Stimulated activated naive CD8-positive, alpha-beta T cell treated with anti-CD3 and anti-CD28 coated beads, Interleukin-15, Interleukin-2, amounts not matched to agents 100 U/mL and 50 U/mL, for 24 hours (primary cell): ENCODE measurements at regions not wholly inside any gene's neighbourhood (a gene's known extent, or its start where the extent isn't known, plus 50 kb on each side); places are given as distances from the start of the nearest gene placed in this dataset.
A peak's percentile ranks its signal among the peaks of the same experiment; 100 is the strongest.
"Not testable (repeated sequence)": the region's sequence is repeated elsewhere in the genome, so short reads cannot be mapped to it uniquely, and the experiment has no call there.

Source experiments
- ATAC-seq: fragments of 150-1000 bp; cut with Tn5 transposase; one replicate; pipeline ENCODE4 v1.10.0; 2021
- DNase-seq: peaks from one replicate; pipeline ENCODE4 v3.0.0; 2021

DNA sequence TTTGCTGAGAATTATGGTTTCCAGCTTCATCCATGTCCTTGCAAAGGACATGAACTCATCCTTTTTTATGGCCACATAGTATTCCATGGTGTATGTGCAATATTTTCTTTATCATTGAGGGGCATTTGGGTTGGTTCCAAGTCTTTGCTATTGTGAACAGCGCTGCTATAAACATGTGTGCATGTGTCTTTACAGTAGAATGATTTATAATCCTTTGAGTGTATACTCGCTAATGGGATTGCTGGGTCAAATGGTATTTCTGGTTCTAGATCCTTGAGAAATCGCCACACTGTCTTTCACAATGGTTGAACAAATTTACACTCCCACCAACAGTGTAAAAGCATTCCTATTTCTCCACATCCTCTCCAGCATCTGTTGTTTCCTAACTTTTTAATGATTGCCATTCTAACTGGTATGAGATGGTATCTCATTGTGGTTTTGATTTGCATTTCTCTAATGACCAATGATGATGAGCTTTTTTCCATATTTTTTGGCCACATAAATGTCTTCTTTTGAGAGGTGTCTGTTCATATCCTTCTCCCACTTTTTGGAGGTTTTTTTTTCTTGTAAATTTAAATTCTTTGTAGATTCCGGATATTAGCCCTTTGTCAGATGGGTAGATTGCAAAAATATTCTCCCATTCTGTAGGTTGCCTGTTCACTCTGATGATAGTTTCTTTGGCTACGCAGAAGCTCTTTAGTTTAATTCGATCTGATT is 180.1 kb downstream of the PLPPR4 start:
- ATAC-seq, DNase-seq: not testable (repeated sequence)

DNA sequence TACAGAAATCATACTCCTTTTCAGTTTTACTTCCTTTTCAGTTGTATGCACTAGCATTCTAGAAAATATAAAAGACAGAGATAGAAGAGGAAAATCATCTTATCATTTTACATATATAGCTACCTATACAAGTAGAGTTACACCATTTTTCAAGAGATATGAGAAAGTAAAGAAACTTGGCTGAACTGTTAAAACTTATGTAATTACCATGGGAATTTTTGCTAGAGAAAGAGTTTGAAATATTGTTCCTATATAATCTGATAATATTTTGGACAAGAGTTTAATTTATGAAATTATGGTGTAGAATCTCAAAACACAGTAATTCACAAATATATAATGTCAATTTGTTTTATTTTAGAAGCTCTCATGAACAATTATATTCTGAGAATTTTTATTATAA is 180.8 kb downstream of the PLPPR4 start:
- no peak for ATAC-seq
- DNase-seq: no peak

DNA sequence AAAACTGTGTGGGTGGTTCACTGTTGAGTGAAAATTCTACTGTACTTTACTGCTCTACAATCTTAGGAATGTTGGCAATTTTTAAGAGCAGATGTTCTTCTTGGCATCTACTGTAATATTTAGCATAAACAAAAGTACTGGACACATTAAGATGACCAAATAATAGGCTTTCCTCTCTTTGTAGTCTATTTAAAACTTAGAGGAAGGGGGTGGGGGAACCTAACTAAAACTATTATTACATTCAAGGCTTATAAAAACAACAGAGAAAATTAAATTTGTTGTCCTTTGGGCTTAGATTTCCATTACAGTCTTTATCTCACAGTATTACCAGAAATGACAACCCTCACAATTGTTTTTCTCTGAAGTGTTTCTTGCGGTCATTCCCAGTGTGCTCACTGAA is 181.2 kb downstream of the PLPPR4 start:
- ATAC-seq (no peak), DNase-seq (no peak)

DNA sequence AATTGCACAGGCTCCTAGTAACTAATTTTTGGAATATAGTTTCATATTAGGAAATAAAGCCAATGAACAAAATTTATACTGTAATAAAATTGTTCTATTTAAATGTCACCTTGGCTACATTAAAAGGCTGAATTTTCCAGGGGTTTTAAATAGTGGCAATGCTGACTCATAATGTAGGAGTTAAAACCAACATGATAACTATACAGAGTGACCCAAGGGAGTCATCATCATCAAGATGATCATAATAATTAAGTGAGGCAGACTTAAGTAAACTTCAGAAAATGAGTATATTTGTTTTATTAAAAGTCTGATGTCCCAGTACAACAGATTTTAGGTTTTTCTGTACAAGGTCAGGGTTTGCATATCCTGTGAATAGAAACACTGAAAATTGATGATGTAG is 183.4 kb downstream of the PLPPR4 start:
- DNase-seq (no peak), ATAC-seq (no peak)

DNA sequence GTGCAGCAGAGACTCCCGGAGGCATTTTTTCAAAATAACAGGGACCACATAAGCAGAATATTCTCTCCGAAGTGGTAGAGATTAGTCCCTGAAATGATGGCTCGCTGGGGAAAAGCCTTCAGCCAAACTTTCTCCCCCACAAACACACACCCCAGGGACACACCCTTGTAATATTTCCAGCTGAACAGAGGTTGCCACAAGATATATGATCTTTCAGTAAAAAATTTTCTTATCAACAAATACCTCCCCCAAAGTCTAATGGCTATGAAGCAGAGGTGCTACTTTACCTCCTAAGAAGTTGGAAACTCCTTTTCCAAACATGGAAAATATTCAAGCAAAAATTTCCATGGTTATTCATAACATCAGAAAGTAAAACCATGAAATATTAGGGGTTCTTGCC is 190.2 kb upstream of the PALMD start:
- DNase-seq: no peak
- no peak for ATAC-seq

DNA sequence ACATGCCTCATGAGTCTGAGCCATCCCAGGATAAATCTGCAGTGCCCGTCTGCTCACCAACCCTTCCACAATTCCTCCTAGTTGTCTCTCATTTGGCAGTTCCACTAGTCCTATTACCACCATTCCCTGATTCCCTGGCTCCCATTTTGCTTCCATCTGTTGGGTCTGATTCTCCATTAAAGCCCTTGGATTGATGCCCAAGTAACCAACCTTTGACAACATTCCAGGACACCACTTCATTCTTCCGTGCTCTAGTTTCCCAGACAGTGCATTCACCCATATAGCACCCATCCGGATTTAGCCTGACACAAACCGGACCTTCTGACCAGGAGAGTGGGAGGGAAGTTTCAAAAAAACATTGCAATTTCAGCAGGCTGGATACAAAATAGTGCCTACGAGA is 189.4 kb upstream of the PALMD start:
- DNase-seq (no peak), ATAC-seq (no peak)

DNA sequence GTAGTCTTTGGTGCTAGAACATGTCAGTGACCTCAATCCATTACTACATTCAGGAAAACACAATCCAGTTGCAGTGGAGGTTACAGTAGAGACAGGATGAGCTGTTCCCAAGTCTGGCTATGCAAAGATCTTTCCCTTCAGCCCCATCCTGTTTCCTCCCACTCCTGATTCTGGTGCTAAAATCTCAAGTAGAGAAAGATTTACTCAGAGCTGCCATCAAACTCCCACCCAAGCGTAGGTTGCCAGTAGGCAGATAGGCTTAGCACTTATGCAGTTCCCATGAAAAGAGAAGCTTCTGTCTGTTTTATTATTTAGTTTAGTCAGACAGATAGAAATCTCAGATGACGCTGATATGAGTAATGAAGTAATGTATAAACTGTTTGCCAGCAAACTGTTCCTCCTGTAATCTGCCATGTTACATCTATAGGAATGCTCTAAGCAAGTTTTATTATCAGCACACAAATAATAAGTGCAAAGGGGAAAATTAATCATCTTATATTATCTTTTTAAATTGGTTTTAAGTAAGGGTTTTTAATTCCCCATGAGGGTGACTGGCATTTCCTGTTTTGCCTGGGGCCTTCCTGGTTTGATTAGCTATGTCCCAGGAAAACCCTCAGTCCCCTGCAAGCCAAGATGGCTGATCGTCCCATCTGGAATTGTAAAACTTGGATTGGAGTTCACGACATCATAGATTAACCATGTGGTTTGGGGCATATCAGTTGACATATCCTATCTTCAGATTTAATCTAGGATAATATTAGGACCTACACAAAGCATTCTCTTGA is 188.3 kb upstream of the PALMD start:
- no peak for DNase-seq
- no peak for ATAC-seq

DNA sequence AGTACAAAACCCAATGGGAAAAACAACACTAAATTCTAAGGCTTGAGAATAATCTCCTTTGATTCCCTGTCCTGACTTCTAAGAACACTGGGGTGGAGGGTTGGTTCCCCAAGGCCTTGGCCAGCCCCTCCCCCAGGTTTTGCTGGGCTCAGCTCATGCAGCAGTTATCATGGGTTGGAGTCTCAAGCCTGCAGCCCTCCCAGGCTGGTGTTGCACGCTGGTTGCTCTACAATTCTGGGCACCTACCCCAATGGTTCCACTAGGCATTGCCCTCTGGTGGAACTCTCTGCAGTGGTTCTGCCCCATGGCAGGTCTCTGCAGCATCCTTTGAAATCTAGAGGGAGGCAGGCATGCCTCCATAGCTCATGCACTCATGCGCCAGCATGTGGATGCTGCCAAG is 184.4 kb upstream of the PALMD start:
- no peak for ATAC-seq
- no peak for DNase-seq

DNA sequence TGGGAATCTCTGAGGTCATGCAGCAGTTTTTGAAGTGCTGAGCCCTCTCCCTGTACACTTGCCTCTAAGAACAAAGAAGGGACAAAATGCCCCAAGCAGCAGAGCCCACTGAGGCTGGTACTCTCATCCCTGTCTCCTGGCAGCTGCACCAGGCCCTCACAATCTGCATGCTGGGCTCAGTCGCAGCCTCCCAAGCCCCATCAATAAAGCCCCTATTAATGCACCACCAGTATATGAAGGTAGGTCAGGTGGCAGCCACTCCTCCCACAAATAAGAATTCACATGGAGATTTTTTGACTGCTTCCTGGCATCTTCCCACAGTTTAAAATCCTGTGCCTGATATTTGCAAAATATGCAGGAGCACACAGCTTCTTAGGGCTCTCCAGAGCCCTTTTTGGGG is 181.2 kb upstream of the PALMD start:
- DNase-seq: no peak
- ATAC-seq: no peak

DNA sequence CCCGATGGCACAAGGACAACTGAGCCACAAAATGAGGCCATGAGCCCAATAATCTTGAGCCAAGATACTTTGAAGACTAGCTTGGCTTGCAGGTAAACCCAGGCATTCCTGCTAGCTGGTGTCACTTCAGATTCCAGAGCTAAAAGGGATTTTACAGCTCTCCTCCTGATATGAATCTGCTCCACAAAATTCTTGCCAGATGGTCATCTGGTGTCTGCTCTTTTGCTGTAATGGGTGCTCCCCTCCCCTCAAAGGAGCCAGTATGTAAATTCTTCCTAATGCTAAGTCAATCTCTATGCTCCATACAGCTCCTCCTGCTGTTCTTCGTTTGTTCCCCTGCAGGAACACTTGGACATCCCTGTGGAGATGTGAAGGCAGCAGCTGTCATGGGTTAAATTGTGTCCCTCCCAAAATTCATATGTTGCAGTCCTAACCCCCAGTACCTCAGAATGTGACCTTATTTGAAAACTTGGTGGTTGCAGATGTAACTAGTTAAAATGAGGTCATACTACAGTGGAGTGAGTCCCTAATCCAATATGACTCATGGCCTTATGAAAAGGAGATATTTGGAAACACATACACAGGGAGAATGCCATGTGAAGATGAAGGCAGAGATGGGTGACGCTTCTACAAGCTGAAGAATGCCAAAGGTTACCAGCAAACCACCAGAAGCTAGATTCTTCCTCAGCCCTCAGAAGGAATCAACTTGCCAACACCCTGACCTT is 180.6 kb upstream of the PALMD start:
- DNase-seq (no peak), ATAC-seq (no peak)

DNA sequence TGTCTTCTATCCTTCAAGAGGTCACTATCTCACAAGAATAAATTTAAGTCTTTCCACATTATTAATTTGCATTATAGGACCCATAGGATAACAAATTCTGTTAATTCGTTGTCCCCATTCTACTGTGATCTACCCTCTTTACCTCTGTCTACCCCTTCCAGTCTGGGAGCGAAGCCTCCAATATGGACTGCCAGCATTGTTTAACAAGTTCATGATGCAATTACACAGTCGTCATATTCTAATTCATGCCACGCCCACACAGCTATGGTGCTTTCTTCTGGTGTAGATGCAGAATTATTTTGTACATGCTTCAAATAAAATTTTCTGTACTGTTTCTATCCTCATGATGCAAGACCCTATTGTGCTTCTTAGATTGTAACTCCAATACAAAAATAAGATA is 178.3 kb upstream of the PALMD start:
- ATAC-seq: no peak
- no peak for DNase-seq

DNA sequence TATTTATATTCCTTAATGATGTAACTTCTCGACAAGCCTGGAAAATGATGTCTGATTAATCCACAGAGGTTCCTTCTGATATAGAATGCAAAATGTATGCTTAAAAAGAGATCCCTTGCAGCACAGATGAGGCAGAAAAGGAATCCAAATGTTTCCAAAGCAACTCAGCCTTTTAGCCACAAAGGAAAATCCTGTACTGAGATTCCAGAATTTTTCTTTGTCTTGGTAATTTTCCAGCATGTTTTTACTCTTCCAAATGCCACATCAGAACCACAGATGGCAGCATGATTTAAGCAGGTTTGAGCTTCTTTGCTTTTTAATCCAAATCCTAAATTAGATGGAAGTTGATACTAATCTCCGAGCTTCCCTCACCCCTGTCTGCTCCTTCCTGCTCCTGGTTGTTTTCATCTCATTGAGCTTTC is 176.4 kb upstream of the PALMD start:
- DNase-seq (no peak), ATAC-seq (no peak)

DNA sequence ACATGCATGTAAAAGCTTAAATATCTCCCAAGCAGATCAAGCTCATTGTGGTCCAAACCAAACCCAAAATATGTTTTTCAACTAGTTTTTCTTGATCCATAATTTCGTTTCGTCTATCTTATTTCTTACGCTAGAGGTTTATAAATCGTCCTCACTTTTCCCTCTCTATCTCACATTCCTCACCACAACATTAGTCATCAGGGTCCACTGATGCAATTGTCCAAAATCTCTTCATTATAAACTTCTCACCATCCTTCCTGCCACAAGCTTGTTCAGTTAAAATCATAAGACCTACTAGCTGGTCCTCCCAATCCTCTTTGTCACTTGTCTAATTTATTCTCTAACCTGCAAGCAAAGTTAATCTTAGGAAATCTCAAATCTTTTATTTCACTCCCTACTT is 173.0 kb upstream of the PALMD start:
- no peak for ATAC-seq
- no peak for DNase-seq

DNA sequence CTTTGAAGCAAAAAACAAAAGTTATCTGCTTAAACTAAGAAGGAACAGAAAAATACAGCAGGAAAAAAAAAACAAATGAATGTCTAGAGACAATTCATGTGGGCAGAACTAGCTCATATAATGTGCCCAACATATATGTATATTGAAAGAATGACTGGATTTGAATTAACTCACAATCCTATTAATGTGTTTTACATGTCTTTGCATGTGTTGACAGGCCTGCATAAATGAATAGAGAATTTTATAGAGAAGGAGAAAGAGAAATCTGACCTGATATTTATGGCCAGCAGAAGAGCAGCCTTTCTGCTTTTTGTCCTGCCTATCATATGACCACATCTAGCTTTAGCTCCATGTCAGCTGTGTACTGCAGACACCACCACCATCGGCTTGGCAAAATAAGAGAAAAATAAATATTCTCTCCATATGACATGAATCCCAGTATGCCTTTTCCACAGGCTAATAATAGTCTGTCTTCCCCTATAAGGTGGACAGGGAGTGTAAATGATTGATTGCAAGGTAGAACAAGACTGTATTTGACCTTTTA is 171.5 kb upstream of the PALMD start:
- ATAC-seq: no peak
- DNase-seq: no peak

DNA sequence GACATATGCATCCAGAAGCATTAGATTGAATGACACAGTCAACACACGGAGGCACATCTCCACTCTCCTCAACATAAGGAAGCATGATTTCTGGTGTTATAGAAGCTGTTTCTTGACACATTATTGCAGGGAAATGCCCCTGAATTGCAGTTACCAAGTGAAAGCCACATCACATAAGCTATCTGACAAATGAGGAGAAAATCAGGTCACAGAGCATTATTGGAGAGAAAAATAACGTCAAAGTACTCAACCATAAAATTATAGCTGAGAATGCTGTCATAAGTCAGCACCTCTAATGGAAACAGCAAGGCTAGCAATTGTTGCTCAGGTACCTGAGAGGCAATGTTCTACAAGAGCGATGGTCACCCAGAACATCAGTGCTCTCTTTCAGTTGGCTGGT is 169.9 kb upstream of the PALMD start:
- no peak for DNase-seq

DNA sequence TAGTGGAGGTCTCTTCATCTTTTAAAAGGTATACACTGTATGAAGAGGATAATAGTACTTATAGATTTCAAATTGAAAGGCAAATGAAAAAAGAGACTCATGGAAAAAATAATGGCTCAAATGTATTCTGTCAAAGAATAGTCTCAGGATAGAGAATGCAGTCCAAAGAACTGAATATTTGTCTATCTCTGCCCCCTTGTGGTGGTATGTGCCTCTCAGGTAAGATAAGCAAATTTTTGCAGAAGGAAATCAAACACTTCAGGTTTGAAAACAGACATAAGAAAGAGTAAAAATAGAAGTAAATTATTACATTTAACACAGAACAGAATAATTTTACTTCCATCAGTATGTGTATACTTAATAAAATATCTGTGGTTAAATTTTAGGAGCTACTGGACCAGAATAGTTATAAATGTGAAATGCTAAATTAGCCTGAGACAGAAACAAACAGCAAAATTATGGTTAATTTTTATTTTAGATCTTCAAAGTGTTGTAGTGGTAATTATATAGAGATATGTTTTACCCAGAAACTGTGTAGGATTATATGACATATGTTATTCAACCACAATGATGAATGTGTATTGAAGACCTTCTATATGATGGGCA is 164.4 kb upstream of the PALMD start:
- peak; percentile 14 for DNase-seq

More for the DNA sequence above, 169.9 kb upstream of the PALMD start:
- ATAC-seq: no peak

DNA sequence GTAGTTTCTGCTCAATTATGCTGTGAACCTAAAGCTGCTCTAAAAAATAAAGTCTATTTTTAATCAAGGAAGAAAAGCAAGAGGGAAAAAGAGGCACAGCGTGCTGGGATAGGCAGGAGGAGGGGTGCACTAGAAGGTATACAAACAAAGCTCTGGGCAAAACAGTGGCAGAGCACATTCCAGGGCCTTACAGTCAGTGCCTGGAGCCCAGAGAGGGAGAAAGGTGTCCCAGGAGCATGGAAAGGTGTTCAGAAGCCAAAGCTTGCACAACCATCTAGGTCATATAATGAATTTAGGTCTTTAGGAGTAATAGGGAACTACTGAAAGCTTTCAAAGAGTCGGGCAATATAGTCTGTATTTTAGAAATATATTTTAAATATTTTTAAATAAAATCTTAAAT is 163.6 kb upstream of the PALMD start:
- no peak for DNase-seq
- ATAC-seq: no peak

More for the DNA sequence above, 164.4 kb upstream of the PALMD start:
- no peak for ATAC-seq

DNA sequence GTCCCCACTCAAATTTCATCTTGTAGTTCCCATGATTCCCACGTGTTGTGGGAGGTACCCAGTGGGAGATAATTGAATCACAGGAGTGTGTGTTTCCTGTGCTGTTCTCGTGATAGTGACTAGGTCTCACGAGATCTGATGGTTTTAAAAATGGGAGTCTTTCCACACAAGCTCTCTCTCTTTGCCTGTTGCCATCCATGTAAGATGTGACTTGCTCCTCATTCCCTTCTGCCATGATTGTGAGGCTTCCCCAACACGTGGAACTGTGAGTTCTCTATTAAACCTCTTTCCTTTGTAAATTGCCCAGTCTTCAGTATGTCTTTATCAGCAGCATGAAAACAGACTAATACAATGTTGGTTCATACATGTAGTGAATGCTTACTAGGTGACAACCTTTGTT is 163.2 kb upstream of the PALMD start:
- no peak for ATAC-seq

DNA sequence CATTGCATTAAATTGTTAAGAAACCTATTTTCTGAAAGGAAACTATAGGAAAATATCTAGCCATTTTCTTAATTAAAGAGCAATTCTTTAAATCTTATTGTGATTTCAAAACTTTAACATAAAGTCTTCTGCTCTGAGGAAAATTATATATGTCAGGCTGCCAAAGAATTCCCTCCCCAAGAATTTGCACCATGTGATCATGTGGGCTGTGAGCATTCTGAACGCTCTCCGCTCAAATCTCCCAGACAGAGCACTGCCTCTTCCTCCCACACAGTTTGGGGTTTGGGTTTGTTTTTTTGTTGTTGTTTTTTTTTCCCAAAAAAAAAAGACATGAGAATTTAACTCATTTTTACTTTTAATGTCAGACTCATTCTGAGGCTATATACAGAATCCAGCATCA is 155.9 kb upstream of the PALMD start:
- ATAC-seq (no peak), DNase-seq (no peak)

More for the DNA sequence above, 163.2 kb upstream of the PALMD start:
- no peak for DNase-seq

DNA sequence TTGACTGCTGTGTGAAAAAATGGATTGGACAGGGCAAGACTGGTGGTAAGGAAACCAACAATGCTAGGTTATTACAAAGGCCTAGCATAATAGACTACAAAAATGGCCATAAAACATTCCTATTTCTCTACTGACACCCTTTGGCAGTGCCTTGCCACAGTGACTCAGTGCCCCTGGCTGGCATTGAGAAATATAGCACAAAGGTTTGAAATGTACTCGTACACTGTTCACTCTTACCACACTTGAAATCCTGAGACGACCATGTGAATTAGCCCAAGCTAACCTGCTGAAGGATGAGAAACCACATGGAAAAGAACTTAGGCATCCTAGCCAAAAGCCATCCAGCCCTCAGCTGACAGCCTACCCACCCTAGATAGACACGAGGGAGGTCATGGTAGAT is 149.8 kb upstream of the PALMD start:
- ATAC-seq (no peak), DNase-seq (no peak)

DNA sequence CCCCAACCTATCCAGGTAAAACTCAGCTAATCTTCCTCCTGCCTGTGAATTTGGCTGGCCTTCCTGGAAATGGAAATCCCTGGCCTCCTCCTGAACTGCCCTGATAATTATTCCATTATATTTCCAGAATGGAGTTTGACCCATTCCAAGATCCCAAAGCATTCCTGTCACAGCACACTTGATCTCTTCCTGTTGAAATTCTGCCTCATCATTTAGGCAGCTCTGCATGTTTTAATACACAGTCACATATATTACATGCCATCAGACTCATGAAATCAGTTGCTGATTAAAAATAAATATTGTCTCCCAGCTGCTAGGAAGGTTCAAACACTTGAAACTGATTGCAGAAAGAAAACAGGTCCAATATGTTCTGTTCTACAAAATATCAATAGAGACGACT is 148.2 kb upstream of the PALMD start:
- DNase-seq: no peak
- ATAC-seq: no peak

DNA sequence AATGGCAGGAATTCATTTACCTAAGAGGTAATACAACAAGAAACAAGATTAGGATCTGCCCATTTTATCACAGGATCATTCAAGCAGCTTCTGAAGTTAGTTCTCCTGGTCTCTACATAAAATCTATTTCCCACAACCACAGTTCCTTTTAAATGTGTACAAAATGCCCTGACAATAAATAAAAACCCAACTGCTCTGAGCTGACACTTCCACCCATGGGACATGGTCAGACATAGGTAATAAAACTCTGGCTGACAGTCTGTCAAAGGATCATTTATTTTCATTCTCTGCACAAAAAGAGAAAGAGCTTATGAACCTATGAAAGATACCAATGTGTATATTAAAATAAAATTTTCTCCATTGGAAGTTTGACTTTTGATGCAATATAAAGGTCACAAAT is 145.4 kb upstream of the PALMD start:
- DNase-seq (no peak), ATAC-seq (no peak)

DNA sequence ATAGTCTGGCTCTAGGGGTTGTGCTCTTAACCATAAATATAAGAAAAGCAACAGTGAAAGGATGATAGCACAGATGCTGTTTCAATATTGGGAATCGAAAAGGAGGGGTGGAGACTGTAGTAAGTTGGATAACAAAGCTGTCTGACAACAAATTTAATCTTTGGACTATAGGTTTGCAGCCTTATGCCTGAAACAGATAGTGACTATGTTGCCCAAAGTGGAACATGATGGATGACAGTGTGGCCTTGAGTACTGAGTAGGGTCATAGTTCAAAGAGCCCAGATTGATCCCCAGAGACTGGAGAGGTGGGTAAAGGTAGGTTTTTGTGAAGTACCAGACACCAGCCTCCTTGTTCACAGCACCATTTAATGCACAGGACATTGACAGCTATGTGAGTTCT is 144.0 kb upstream of the PALMD start:
- DNase-seq: no peak
- no peak for ATAC-seq
